OCI-LY7 (cell line): ENCODE measurements at regions not wholly inside any gene's neighbourhood (a gene's known extent, or its start where the extent isn't known, plus 50 kb on each side); places are given as distances from the start of the nearest gene placed in this dataset.

Source experiments
- BruUV-seq: library from RNA; stranded (reverse); fragments of 400-500 nt; replicated peaks from 2 replicates; lab custom pipeline; 2021; lab: Mats Ljungman, UMichigan
- CTCF ChIA-PET: fragments of 300-600 bp; sonication (Branson Sonifier 250); formaldehyde crosslinking; loops from one replicate; lab custom pipeline; 2022; ENCODE audit warnings: antibody characterized with exemption; ENCODE audit not compliant: unreplicated experiment; lab: Charles Lee
- POLR2A ChIA-PET: fragments of 300-600 bp; sonication (Branson Sonifier 250); formaldehyde crosslinking; loops from one replicate; lab custom pipeline; 2022; ENCODE audit warnings: antibody characterized with exemption; lab: Charles Lee
- DNase-seq: peaks from one replicate; pipeline ENCODE4 v3.0.0-alpha.2; 2015; ENCODE audit warnings: low spot score
- H2AFZ ChIP-seq: fragments of 200-600 bp; sonication (generic), shearing (Covaris generic); 2 replicates; pipeline ENCODE4 v1.6.1; 2014; ENCODE audit warnings: mild to moderate bottlenecking, antibody characterized with exemption, low read length, moderate library complexity
- H3K27ac ChIP-seq: fragments of 200-600 bp; sonication (generic); 2 replicates; pipeline ENCODE4 v1.5.1; 2014; ENCODE audit warnings: mixed run types, low read depth, mild to moderate bottlenecking, moderate library complexity, low read length, inconsistent platforms; ENCODE audit not compliant: poor library complexity, severe bottlenecking
- H3K36me3 ChIP-seq: fragments of 200-600 bp; sonication (generic); 2 replicates; pipeline ENCODE4 v1.6.1; 2014; ENCODE audit warnings: mild to moderate bottlenecking, antibody characterized with exemption, low read length, moderate library complexity, mixed read lengths; ENCODE audit not compliant: insufficient read depth
- H3K4me1 ChIP-seq: fragments of 200-600 bp; sonication (generic); 2 replicates; pipeline ENCODE4 v1.5.1; 2014; ENCODE audit warnings: mild to moderate bottlenecking, low read length; ENCODE audit not compliant: insufficient read depth, poor library complexity, severe bottlenecking
- H3K4me2 ChIP-seq: fragments of 200-600 bp; sonication (generic); 2 replicates; pipeline ENCODE4 v1.6.1; 2014; ENCODE audit warnings: mild to moderate bottlenecking, low read length
- H3K4me3 ChIP-seq: fragments of 200-600 bp; sonication (generic); 2 replicates; pipeline ENCODE4 v1.5.1; 2014; ENCODE audit warnings: mild to moderate bottlenecking, low read depth, low read length; ENCODE audit not compliant: poor library complexity, severe bottlenecking
- H3K79me2 ChIP-seq: fragments of 200-600 bp; sonication (generic); 2 replicates; pipeline ENCODE4 v1.6.1; 2016; ENCODE audit warnings: low read depth, mild to moderate bottlenecking, low read length, moderate library complexity, mixed read lengths; ENCODE audit not compliant: insufficient read depth
- H3K9me2 ChIP-seq: fragments of 200-600 bp; sonication (generic); 2 replicates; pipeline ENCODE4 v1.6.1; 2016; ENCODE audit warnings: mild to moderate bottlenecking, low read length, mixed read lengths; ENCODE audit not compliant: insufficient read depth
- H3K9me3 ChIP-seq: fragments of 200-600 bp; sonication (generic); 2 replicates; pipeline ENCODE4 v1.6.1; 2014; ENCODE audit warnings: mild to moderate bottlenecking, mixed run types, low read length, mixed read lengths
- H4K20me1 ChIP-seq: fragments of 200-600 bp; sonication (generic); 2 replicates; pipeline ENCODE4 v1.6.1; 2014; ENCODE audit warnings: mild to moderate bottlenecking, antibody characterized with exemption, low read length, moderate library complexity, mixed read lengths; ENCODE audit not compliant: insufficient read depth
- EZH2phosphoT487 ChIP-seq: fragments of 200-600 bp; sonication (generic); IDR thresholded peaks from 2 replicates; pipeline ENCODE4 v1.6.1; 2018; ENCODE audit warnings: low read depth, borderline replicate concordance, mild to moderate bottlenecking, mixed run types, antibody characterized with exemption, low read length, moderate library complexity, mixed read lengths
- intact Hi-C: fragments of 100-400 bp; cut with micrococcal nuclease; formaldehyde crosslinking; loops from one replicate; pipeline ENCODE4 v1.10.0; 2022; ENCODE audit not compliant: unreplicated experiment
- TF ChIP-seq, protein P1 (sequence below): fragments of 200-600 bp; sonication (generic); conservative IDR thresholded peaks from 2 replicates; pipeline ENCODE4 v1.5.1; 2014; ENCODE audit warnings: mild to moderate bottlenecking, antibody characterized with exemption, low read length, moderate library complexity, mixed read lengths

GRCh38 chr1:83515578-83516154 is 483.3 kb downstream of the TTLL7 start:
- Histone ChIP-seq H3K36me3 (no peaks in the 10 kb centered on the region), H3K4me2 (no peak overlapping the region), H3K79me2 (no peaks in the 10 kb centered on the region), H4K20me1 (no peaks in the 10 kb centered on the region), H3K4me1 (no peaks in the 10 kb centered on the region), H3K27ac (no peak overlapping the region), H3K9me2 (no peaks in the 10 kb centered on the region), H2AFZ (no peak overlapping the region), H3K4me3 (no peak overlapping the region), H3K9me3 (no peaks in the 10 kb centered on the region)
- TF ChIP-seq, protein P1, sequence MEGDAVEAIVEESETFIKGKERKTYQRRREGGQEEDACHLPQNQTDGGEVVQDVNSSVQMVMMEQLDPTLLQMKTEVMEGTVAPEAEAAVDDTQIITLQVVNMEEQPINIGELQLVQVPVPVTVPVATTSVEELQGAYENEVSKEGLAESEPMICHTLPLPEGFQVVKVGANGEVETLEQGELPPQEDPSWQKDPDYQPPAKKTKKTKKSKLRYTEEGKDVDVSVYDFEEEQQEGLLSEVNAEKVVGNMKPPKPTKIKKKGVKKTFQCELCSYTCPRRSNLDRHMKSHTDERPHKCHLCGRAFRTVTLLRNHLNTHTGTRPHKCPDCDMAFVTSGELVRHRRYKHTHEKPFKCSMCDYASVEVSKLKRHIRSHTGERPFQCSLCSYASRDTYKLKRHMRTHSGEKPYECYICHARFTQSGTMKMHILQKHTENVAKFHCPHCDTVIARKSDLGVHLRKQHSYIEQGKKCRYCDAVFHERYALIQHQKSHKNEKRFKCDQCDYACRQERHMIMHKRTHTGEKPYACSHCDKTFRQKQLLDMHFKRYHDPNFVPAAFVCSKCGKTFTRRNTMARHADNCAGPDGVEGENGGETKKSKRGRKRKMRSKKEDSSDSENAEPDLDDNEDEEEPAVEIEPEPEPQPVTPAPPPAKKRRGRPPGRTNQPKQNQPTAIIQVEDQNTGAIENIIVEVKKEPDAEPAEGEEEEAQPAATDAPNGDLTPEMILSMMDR = no peak
- TF ChIP-seq EZH2phosphoT487 = no peak
- intact Hi-C loops = no loop called here
- no peak for DNase-seq
- POLR2A ChIA-PET = no interaction called here
- CTCF ChIA-PET = no interaction called here
- no TSS peak for BruUV-seq

DNA sequence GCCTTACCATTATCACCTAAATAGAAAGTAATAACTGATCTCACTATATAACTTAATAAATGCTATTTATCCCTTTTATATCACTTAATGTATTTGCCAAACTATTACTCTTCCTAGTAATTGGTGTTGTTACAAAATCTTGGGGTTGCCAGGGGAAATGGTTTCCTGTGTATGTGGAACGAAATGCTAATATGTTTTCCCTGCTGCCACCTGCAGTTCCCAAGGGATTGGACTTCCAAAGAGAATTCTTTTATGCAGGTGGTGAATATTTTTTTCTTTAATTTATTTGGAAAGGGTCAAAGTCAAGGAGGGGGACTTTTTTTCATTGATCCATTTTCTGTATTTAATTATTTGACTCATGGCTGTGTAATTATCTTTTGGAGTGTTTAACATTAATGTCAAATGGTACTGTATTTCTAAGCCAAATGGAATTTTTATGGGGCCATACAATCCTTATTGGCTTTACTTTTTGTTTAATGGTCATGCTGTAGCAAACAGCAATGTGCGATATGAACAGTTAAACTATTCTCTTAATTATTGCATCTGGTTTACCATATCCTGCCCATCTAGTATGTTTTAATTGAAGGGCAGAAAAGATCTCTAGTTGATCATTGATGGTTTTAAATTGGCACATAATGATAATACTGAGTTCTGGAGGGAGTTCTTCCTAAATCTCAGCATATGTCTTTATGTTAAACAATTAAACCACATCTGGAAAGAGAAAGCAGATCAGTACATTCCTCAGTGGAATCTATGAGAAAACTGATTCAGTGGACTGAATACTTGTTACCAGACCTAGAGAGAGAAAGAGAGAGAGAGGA is 486.3 kb downstream of the TTLL7 start:
- H3K4me1 ChIP-seq = no peaks in the 10 kb centered on the region
- no peak for TF ChIP-seq EZH2phosphoT487
- TF ChIP-seq, protein P1 = no peak
- H3K4me3 ChIP-seq = no peak overlapping the region
- CTCF ChIA-PET = no interaction called here
- H3K4me2 ChIP-seq = no peak overlapping the region
- intact Hi-C loops = no loop called here
- no TSS peak for BruUV-seq
- no peak overlapping the region for H3K27ac ChIP-seq
- DNase-seq = no peak
- H3K9me2 ChIP-seq = no peaks in the 10 kb centered on the region
- H3K9me3 ChIP-seq = no peaks in the 10 kb centered on the region
- H3K36me3 ChIP-seq = no peaks in the 10 kb centered on the region
- no peaks in the 10 kb centered on the region for H3K79me2 ChIP-seq
- no peaks in the 10 kb centered on the region for H4K20me1 ChIP-seq
- no peak overlapping the region for H2AFZ ChIP-seq
- POLR2A ChIA-PET = no interaction called here

DNA sequence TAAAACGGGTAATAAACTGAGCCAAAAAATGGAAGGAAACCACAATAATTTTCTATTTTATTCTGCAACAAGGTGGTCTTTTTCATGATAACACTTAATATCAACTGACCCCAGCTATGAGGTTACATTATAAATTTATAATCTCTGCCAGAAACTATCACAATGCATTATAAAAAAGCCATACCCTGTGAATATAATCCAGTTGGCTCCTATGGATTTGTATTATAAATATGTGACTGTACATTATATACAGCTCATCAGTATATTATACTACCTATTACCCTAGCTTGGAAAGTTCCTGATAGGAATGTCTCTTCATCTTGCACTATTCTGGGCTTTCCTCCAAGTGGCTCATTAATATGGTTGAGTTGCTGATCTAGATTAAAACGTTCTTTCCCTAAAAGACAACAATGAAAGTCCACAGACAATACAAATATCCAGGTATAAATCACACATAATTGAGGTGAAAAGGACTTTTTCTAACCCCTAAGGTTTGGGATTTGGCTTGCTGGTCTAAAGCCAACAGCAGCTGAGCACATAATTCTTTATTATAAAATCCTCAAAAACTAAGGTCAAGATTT is 487.7 kb downstream of the TTLL7 start:
- no peak overlapping the region for H3K4me3 ChIP-seq
- TF ChIP-seq, protein P1 = no peak
- TF ChIP-seq EZH2phosphoT487 = no peak
- no peaks in the 10 kb centered on the region for H3K9me2 ChIP-seq
- no peaks in the 10 kb centered on the region for H3K9me3 ChIP-seq
- CTCF ChIA-PET = no interaction called here
- DNase-seq = no peak
- H3K36me3 ChIP-seq = no peaks in the 10 kb centered on the region
- BruUV-seq = no TSS peak
- POLR2A ChIA-PET = interaction anchor here (1.1 kb wide), 1 partner anchor 13 kb away, joined by 3 read pairs; no protein-coding TSS in a partner anchor
- H2AFZ ChIP-seq = no peak overlapping the region
- H3K4me1 ChIP-seq = no peaks in the 10 kb centered on the region
- no peak overlapping the region for H3K4me2 ChIP-seq
- intact Hi-C loops = no loop called here
- no peak overlapping the region for H3K27ac ChIP-seq
- H3K79me2 ChIP-seq = no peaks in the 10 kb centered on the region
- no peaks in the 10 kb centered on the region for H4K20me1 ChIP-seq
